Upper lobe of right lung (tissue), 1 donor: ENCODE measurements at regions not wholly inside any gene's neighbourhood (a gene's known extent, or its start where the extent isn't known, plus 50 kb on each side); places are given as distances from the start of the nearest gene placed in this dataset.

Experiments
- ATAC-seq: fragments of 200-7000 bp; cut with Tn5 transposase; one replicate; pipeline ENCODE4 v1.9.1; 2020; ENCODE audit warnings: mild to moderate bottlenecking, moderate library complexity
- DNase-seq: peaks from one replicate; pipeline ENCODE4 v3.0.0-alpha.2; 2020
- H3K27ac ChIP-seq: fragments of 200-600 bp; one replicate; pipeline ENCODE4 v1.8.0; 2022
- H3K27me3 ChIP-seq: fragments of 200-600 bp; one replicate; pipeline ENCODE4 v1.8.0; 2022; ENCODE audit warnings: mild to moderate bottlenecking
- H3K36me3 ChIP-seq: fragments of 200-600 bp; one replicate; pipeline ENCODE4 v1.8.0; 2022
- H3K4me1 ChIP-seq: fragments of 200-600 bp; one replicate; pipeline ENCODE4 v1.8.0; 2022
- H3K4me3 ChIP-seq: fragments of 200-600 bp; one replicate; pipeline ENCODE4 v1.8.0; 2022; ENCODE audit warnings: mild to moderate bottlenecking
- H3K9me3 ChIP-seq: fragments of 200-600 bp; one replicate; pipeline ENCODE4 v1.8.0; 2022
- intact Hi-C: fragments of 100-400 bp; cut with DNase I; formaldehyde crosslinking; loops from one replicate; pipeline ENCODE4 v1.11.0; 2022
- TF ChIP-seq, protein P1 (sequence below): fragments of 200-600 bp; IDR thresholded peaks from one replicate; pipeline ENCODE4 v1.8.0; 2022; ENCODE audit warnings: antibody characterized with exemption
- donor health status: DM: no; HTN: yes; CAD: no; lungs with severe emphysema.

DNA sequence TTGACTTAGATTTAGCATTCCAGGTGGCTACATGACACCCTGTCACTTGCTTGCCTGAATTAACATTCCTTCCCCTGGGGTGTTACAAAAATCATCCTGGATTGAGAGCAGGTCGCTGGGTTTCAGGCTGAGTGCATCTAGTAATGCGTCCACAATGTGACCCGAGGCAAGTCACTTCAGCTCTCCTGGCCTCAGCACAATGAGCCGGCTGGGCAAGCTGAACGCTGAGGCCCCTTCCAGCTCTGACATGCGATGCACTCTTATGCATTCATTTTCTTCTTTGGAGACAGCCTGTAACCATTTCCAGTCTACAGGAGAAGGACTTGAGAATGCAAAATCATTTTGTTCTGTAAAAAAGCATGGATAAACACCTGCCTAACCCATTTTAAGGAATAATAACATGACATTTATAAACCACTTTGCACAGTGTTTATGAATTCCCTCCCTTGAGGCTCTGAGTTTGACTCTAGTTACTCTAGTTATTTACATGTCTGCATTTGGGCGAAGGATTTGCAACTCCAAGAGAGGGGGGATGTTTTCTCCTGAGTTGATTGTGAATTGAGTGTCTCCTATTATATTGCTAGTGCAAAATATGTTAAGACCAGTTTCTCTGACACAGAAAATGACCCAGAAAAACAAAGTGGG lies 63.0 kb upstream of the CPO start:
- H3K27me3 ChIP-seq = no peaks in the 10 kb centered on the region
- H3K9me3 ChIP-seq = no peaks in the 10 kb centered on the region
- DNase-seq (no peak), ATAC-seq (no peak)
- H3K36me3 ChIP-seq = no peaks in the 10 kb centered on the region
- intact Hi-C loops = no loop called here
- H3K4me3 ChIP-seq = no peak overlapping the region
- TF ChIP-seq, protein P1, sequence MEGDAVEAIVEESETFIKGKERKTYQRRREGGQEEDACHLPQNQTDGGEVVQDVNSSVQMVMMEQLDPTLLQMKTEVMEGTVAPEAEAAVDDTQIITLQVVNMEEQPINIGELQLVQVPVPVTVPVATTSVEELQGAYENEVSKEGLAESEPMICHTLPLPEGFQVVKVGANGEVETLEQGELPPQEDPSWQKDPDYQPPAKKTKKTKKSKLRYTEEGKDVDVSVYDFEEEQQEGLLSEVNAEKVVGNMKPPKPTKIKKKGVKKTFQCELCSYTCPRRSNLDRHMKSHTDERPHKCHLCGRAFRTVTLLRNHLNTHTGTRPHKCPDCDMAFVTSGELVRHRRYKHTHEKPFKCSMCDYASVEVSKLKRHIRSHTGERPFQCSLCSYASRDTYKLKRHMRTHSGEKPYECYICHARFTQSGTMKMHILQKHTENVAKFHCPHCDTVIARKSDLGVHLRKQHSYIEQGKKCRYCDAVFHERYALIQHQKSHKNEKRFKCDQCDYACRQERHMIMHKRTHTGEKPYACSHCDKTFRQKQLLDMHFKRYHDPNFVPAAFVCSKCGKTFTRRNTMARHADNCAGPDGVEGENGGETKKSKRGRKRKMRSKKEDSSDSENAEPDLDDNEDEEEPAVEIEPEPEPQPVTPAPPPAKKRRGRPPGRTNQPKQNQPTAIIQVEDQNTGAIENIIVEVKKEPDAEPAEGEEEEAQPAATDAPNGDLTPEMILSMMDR = no peak
- no peaks in the 10 kb centered on the region for H3K4me1 ChIP-seq
- H3K27ac ChIP-seq = no peak overlapping the region

DNA sequence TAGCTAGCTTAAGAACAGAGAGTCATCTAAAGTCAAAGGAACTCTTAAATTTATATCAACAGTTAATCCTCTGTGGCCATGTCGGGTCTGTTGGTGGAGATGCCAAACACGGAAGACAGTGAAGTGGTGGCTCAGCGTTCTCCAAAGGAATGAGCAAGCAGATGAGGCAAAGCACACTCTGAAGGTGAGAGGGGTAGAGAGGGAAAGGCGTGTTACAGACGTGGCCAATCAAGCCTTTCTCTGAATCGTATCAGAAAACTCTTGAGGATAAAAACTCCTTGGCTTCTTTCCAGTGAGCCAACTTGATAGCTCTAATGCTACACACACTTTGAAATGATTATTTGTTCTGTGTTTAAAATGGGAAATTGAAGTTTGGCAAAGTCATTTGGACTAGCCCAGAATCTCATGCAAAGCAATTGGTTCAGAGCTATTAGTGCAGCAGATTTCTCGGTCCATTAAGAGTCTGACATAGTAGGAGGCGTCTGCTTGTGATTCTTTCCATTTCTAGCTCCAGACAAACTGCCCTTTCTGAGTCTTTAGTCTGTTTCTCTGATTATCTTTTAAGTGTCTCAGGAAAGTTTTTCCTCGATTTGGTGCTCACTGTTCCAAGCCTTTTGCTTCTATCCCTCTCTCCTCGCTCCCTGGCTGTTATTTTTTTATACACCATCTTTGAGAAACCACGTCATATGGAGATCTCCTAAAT lies 57.5 kb upstream of the CPO start:
- intact Hi-C loops = no loop called here
- TF ChIP-seq, protein P1 = no peak

DNA sequence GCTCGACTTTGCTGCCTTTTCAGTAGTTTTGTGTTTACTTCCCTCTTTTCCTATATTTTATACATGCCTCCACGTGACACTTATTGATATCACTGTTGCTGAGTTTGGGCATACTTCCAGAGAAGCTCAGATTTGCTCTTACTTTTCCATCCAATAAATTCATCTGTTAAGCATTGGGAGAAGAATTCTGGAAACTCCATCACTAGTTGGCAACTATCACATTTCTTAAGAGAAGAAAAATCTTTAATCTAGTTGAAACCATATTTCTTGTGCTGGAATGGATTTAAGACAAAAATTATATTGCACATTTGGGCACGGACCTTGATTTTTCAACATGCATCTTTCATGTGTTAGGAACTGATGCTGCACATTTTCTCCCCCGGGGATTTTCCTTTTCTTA lies 52.6 kb upstream of the CPO start:
- H3K27ac ChIP-seq = no peak overlapping the region
- no peaks in the 10 kb centered on the region for H3K27me3 ChIP-seq
- no peaks in the 10 kb centered on the region for H3K9me3 ChIP-seq
- TF ChIP-seq, protein P1 = no peak
- no peaks in the 10 kb centered on the region for H3K4me1 ChIP-seq
- H3K36me3 ChIP-seq = no peaks in the 10 kb centered on the region
- ATAC-seq (no peak), DNase-seq (no peak)
- intact Hi-C loops = no loop called here
- no peak overlapping the region for H3K4me3 ChIP-seq

More for the DNA sequence above, 57.5 kb upstream of the CPO start:
- DNase-seq (no peak), ATAC-seq (peak; percentile 35)
- no peaks in the 10 kb centered on the region for H3K9me3 ChIP-seq
- H3K27me3 ChIP-seq = no peaks in the 10 kb centered on the region
- H3K27ac ChIP-seq = no peak overlapping the region
- H3K4me1 ChIP-seq = no peaks in the 10 kb centered on the region
- no peak overlapping the region for H3K4me3 ChIP-seq
- H3K36me3 ChIP-seq = no peaks in the 10 kb centered on the region

DNA sequence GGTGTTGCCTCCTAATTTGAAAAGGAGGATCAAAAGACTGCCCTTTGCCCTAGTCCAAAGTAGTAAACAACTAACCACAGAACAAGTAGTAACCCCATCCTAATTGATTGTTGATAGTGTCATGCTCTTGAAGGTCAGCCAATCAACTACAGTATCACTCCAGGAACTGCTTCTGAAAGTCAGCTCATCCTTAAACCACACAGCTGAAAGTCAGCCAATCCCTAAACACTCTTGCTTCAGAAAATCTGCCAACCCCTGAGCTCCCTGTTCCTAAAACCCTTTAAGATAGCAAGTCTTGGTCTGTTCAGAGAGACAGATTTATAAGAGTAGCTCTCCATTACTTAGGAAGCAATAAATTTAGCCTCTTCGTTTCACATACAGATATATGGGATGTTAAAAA lies 51.6 kb upstream of the CPO start:
- no peak for DNase-seq
- no peaks in the 10 kb centered on the region for H3K36me3 ChIP-seq
- H3K27me3 ChIP-seq = no peaks in the 10 kb centered on the region
- no peak for ATAC-seq
- H3K4me3 ChIP-seq = no peak overlapping the region
- no peaks in the 10 kb centered on the region for H3K9me3 ChIP-seq
- TF ChIP-seq, protein P1 = no peak
- no peak overlapping the region for H3K27ac ChIP-seq
- intact Hi-C loops = no loop called here
- no peaks in the 10 kb centered on the region for H3K4me1 ChIP-seq
